ENCODE measurements at regions not wholly inside any gene's neighbourhood (a gene's known extent, or its start where the extent isn't known, plus 50 kb on each side); places are given as distances from the start of the nearest gene placed in this dataset.
A peak's percentile ranks its signal among the peaks of the same experiment; 100 is the strongest.

DNA sequence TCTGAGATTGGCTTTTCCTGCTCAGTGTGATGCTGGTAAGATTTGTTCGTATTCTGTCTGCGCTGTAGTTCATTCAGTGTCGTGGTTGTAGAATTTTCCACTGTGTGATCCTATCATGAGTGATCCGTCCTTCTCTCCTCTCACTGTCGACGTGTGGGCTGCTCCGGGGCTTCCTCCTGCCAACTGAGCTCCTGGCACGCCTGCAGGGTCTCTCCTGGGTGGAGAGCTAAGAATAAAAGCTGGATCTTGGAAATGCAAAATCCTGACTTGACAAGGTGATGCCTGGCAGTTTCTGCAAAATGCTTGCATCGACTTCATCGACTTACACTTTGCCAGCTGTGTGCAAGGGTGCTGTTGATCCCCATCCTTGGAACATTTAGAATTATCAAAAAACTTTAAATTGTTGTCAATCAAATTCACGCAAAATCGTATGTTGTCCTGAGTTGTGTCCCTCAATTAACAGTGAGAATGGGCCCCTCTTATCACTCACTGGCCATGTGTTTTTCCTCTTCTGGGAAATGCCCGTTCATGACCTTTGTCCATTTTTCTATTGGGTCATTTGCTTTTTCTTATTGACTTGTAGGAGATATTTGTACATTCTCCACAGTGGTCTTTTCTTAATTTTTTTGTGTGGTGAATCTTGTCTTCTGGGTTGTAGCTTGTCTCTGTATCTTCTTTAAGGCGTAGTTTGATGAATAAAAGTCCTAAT is 125.5 kb downstream of the CRYAA start:
- Histone ChIP-seq H3K36me3 (no peaks in the 10 kb centered on the region), H3K4me1 (peaks cover 4% of the 10 kb centered on the region; the same call in 1 of the 2 replicates), H3K27me3 (no peaks in the 10 kb centered on the region), H3K9me3 (no peaks in the 10 kb centered on the region), H3K4me3 (ENCODE audit: low read depth, low read length) (no peak overlapping the region)
- peak; percentile 2 for DNase-seq
- TF ChIP-seq, protein P1, sequence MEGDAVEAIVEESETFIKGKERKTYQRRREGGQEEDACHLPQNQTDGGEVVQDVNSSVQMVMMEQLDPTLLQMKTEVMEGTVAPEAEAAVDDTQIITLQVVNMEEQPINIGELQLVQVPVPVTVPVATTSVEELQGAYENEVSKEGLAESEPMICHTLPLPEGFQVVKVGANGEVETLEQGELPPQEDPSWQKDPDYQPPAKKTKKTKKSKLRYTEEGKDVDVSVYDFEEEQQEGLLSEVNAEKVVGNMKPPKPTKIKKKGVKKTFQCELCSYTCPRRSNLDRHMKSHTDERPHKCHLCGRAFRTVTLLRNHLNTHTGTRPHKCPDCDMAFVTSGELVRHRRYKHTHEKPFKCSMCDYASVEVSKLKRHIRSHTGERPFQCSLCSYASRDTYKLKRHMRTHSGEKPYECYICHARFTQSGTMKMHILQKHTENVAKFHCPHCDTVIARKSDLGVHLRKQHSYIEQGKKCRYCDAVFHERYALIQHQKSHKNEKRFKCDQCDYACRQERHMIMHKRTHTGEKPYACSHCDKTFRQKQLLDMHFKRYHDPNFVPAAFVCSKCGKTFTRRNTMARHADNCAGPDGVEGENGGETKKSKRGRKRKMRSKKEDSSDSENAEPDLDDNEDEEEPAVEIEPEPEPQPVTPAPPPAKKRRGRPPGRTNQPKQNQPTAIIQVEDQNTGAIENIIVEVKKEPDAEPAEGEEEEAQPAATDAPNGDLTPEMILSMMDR (IDR thresholded peaks at IDR 0.05; ENCODE audit: low read depth, low read length): no peak

GRCh38 chr21:43292866-43293142 is 124.0 kb downstream of the CRYAA start:
- no peaks in the 10 kb centered on the region for H3K27me3 ChIP-seq
- H3K4me1 ChIP-seq: peaks cover 8% of the 10 kb centered on the region
- no peak overlapping the region for H3K4me3 ChIP-seq (ENCODE audit: low read depth, low read length)
- H3K36me3 ChIP-seq: no peaks in the 10 kb centered on the region
- no peaks in the 10 kb centered on the region for H3K9me3 ChIP-seq
- TF ChIP-seq, protein P1 (IDR thresholded peaks at IDR 0.05; ENCODE audit: low read depth, low read length): no peak
- no peak for DNase-seq

GRCh38 chr21:43292041-43292865 is 123.4 kb downstream of the CRYAA start:
- H3K9me3 ChIP-seq: no peaks in the 10 kb centered on the region
- H3K36me3 ChIP-seq: no peaks in the 10 kb centered on the region
- no peak overlapping the region for H3K4me3 ChIP-seq (ENCODE audit: low read depth, low read length)
- DNase-seq: no peak
- peaks cover 10% of the 10 kb centered on the region for H3K4me1 ChIP-seq
- no peaks in the 10 kb centered on the region for H3K27me3 ChIP-seq
- TF ChIP-seq, protein P1 (IDR thresholded peaks at IDR 0.05; ENCODE audit: low read depth, low read length): no peak

DNA sequence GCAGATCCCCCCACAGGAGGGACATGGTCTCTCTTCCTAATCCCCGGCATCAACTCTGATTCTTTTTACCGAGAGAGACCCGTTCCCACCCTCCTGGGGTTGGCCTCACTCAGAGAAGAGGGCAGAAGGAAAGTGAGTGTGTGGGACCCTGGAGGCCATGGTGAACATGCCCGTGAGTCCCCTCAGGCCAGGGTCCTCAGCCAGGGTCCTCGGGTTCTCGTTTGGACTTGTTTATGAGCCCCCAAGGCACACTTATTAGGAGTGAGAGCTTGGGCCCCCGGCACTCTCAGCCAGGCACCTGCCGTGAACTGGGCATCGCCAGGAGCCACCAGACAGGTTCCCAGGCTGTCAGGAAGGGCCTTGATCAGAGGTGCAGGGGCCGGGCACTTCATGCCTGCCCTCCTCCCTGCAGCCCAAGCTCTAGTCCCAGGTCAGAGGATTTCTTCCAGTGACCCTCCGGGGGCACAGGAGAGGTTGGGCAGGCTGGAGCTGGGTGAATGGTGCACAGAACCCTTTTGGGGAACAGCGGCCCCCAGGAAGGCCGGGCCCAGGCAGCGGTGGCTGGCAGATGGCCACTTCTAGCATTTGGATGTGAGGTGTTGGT is 122.6 kb downstream of the CRYAA start:
- H3K36me3 ChIP-seq: no peaks in the 10 kb centered on the region
- DNase-seq: no peak
- H3K4me3 ChIP-seq (ENCODE audit: low read depth, low read length): no peak overlapping the region
- H3K9me3 ChIP-seq: no peaks in the 10 kb centered on the region
- H3K27me3 ChIP-seq: no peaks in the 10 kb centered on the region
- TF ChIP-seq, protein P1 (IDR thresholded peaks at IDR 0.05; ENCODE audit: low read depth, low read length): no peak
- H3K4me1 ChIP-seq: peaks cover 10% of the 10 kb centered on the region

- no peak overlapping the region for H3K4me3 ChIP-seq (ENCODE audit: low read depth, low read length)
- DNase-seq: peak; percentile 6
- H3K4me1 ChIP-seq: peaks cover 10% of the 10 kb centered on the region
- TF ChIP-seq, protein P1 (IDR thresholded peaks at IDR 0.05; ENCODE audit: low read depth, low read length): no peak
- H3K36me3 ChIP-seq: no peaks in the 10 kb centered on the region
- no peaks in the 10 kb centered on the region for H3K27me3 ChIP-seq
- no peaks in the 10 kb centered on the region for H3K9me3 ChIP-seq
Observed at GRCh38 chr21:43290421-43291346, 121.9 kb downstream of the CRYAA start.
